H9 (cell line): ENCODE measurements at regions not wholly inside any gene's neighbourhood (a gene's known extent, or its start where the extent isn't known, plus 50 kb on each side); places are given as distances from the start of the nearest gene placed in this dataset.

ENCODE experiments used
- DNase-seq: peaks from one replicate; pipeline ENCODE4 v3.0.0-alpha.2; 2017
- H2AFZ ChIP-seq: one replicate; pipeline ENCODE4 v1.6.1; 2013; ENCODE audit warnings: mild to moderate bottlenecking, low read length, control low read depth, moderate library complexity
- H2AK5ac ChIP-seq: 2 replicates; pipeline ENCODE4 v1.6.1; 2013; ENCODE audit warnings: low read length, control low read depth, mixed read lengths; ENCODE audit not compliant: insufficient read length
- H2BK120ac ChIP-seq: one replicate; pipeline ENCODE4 v1.6.1; 2013; ENCODE audit warnings: low read depth, mild to moderate bottlenecking, low read length, control low read depth, inconsistent platforms; ENCODE audit not compliant: poor library complexity, severe bottlenecking
- H2BK12ac ChIP-seq: 2 replicates; pipeline ENCODE4 v1.6.1; 2013; ENCODE audit warnings: low read length, control low read depth, mixed read lengths, low read depth; ENCODE audit not compliant: insufficient read length
- H2BK15ac ChIP-seq: 2 replicates; pipeline ENCODE4 v1.6.1; 2013; ENCODE audit warnings: low read depth, low read length, control low read depth
- H2BK20ac ChIP-seq: one replicate; pipeline ENCODE4 v1.6.1; 2013; ENCODE audit warnings: low read depth, mild to moderate bottlenecking, low read length, control low read depth, inconsistent platforms; ENCODE audit not compliant: poor library complexity, severe bottlenecking
- H2BK5ac ChIP-seq: 2 replicates; pipeline ENCODE4 v1.6.1; 2013; ENCODE audit warnings: low read length, control low read depth, mixed read lengths; ENCODE audit not compliant: insufficient read length
- H3K14ac ChIP-seq: 2 replicates; pipeline ENCODE4 v1.6.1; 2013; ENCODE audit warnings: low read length, control low read depth; ENCODE audit not compliant: insufficient read depth
- H3K18ac ChIP-seq: 2 replicates; pipeline ENCODE4 v1.6.1; 2013; ENCODE audit warnings: low read depth, mild to moderate bottlenecking, mixed read lengths, low read length, control low read depth; ENCODE audit not compliant: insufficient read length
- H3K23ac ChIP-seq: 2 replicates; pipeline ENCODE4 v1.6.1; 2013; ENCODE audit warnings: low read length, control low read depth, mixed read lengths, low read depth; ENCODE audit not compliant: insufficient read length
- H3K23me2 ChIP-seq: 2 replicates; pipeline ENCODE4 v1.6.1; 2013; ENCODE audit warnings: low read depth, mild to moderate bottlenecking, mixed read lengths, low read length, control low read depth; ENCODE audit not compliant: insufficient read length, poor library complexity, severe bottlenecking
- H3K27ac ChIP-seq: 2 replicates; pipeline ENCODE4 v1.5.1; 2013; ENCODE audit warnings: low read length, control low read depth, mixed read lengths, low read depth; ENCODE audit not compliant: insufficient read length
- H3K27me3 ChIP-seq: 2 replicates; pipeline ENCODE4 v1.6.1; 2013; ENCODE audit warnings: low read length, control low read depth, inconsistent platforms; ENCODE audit not compliant: insufficient read depth
- H3K4ac ChIP-seq: 2 replicates; pipeline ENCODE4 v1.6.1; 2013; ENCODE audit warnings: low read depth, mild to moderate bottlenecking, control low read depth, inconsistent platforms, low read length, moderate library complexity
- H3K4me1 ChIP-seq: 2 replicates; pipeline ENCODE4 v1.6.1; 2013; ENCODE audit warnings: low read length, control low read depth, inconsistent platforms; ENCODE audit not compliant: insufficient read depth
- H3K4me2 ChIP-seq: 2 replicates; pipeline ENCODE4 v1.6.1; 2013; ENCODE audit warnings: low read length, control low read depth, mixed read lengths; ENCODE audit not compliant: insufficient read length, insufficient read depth
- H3K56ac ChIP-seq: 2 replicates; pipeline ENCODE4 v1.6.1; 2013; ENCODE audit warnings: low read depth, mild to moderate bottlenecking, mixed read lengths, low read length, control low read depth; ENCODE audit not compliant: insufficient read length
- H3K79me1 ChIP-seq: 2 replicates; pipeline ENCODE4 v1.6.1; 2013; ENCODE audit warnings: low read depth, mild to moderate bottlenecking, moderate library complexity, low read length, control low read depth, inconsistent platforms; ENCODE audit not compliant: insufficient read depth, poor library complexity, severe bottlenecking
- H3K79me2 ChIP-seq: 2 replicates; pipeline ENCODE4 v1.6.1; 2013; ENCODE audit warnings: low read length, control low read depth, inconsistent platforms; ENCODE audit not compliant: insufficient read depth
- H3K9ac ChIP-seq: 2 replicates; pipeline ENCODE4 v1.6.1; 2013; ENCODE audit warnings: low read length, control low read depth, mixed read lengths; ENCODE audit not compliant: insufficient read length; ENCODE audit errors: extremely low read depth
- H3K9me3 ChIP-seq: one replicate; pipeline ENCODE4 v1.6.1; 2013; ENCODE audit warnings: low read depth, low read length, inconsistent platforms; ENCODE audit not compliant: control insufficient read depth
- H3T11ph ChIP-seq: one replicate; pipeline ENCODE4 v1.6.1; 2013; ENCODE audit warnings: mild to moderate bottlenecking, low read length, control low read depth, inconsistent platforms
- H4K20me1 ChIP-seq: one replicate; pipeline ENCODE4 v1.6.1; 2013; ENCODE audit not compliant: control insufficient read depth, insufficient read length, insufficient read depth
- H4K5ac ChIP-seq: 2 replicates; pipeline ENCODE4 v1.6.1; 2013; ENCODE audit warnings: low read depth, mild to moderate bottlenecking, mixed read lengths, low read length, control low read depth; ENCODE audit not compliant: insufficient read length
- H4K8ac ChIP-seq: replicated peaks from 2 replicates; pipeline ENCODE4 v1.6.1; 2013; ENCODE audit warnings: low read length, control low read depth, mixed read lengths, low read depth; ENCODE audit not compliant: insufficient read length
- H4K91ac ChIP-seq: 2 replicates; pipeline ENCODE4 v1.6.1; 2013; ENCODE audit warnings: low read depth, mild to moderate bottlenecking, moderate library complexity, mixed read lengths, low read length, control low read depth; ENCODE audit not compliant: insufficient read length
- H3K27ac Mint-ChIP-seq, 3 experiments: 2 replicates in 2 of 3; 3 replicates in 1 of 3; pipeline ENCODE4 v1.8.0; 2020 to 2021; ENCODE audit warnings: mixed read lengths in 3 of 3, mild to moderate bottlenecking in 1 of 3, moderate library complexity in 1 of 3
- H3K27me3 Mint-ChIP-seq: 2 replicates; pipeline ENCODE4 v1.8.0; 2021; ENCODE audit warnings: low read depth, mild to moderate bottlenecking, moderate library complexity, mixed read lengths
- H3K36me3 Mint-ChIP-seq, 3 experiments: 2 replicates in 2 of 3; 3 replicates in 1 of 3; pipeline ENCODE4 v1.8.0; 2020 to 2021; ENCODE audit warnings: low read depth in 3 of 3, mixed read lengths in 3 of 3; ENCODE audit not compliant: insufficient read depth in 1 of 3
- H3K4me1 Mint-ChIP-seq, 2 experiments: 2 replicates each; pipeline ENCODE4 v1.8.0; 2020; ENCODE audit warnings: mixed read lengths in 2 of 2
- H3K4me3 Mint-ChIP-seq, 2 experiments: 2 replicates in 1 of 2; 3 replicates in 1 of 2; pipeline ENCODE4 v1.8.0; 2020 to 2021; ENCODE audit warnings: mild to moderate bottlenecking in 2 of 2, mixed read lengths in 2 of 2, moderate library complexity in 1 of 2
- H3K9me3 Mint-ChIP-seq, 2 experiments: 2 replicates in 1 of 2; 3 replicates in 1 of 2; pipeline ENCODE4 v1.8.0; 2020; ENCODE audit warnings: mild to moderate bottlenecking in 2 of 2, mixed read lengths in 2 of 2, moderate library complexity in 1 of 2
- WGBS: extraction: QIAGEN DNeasy Blood & Tissue Kit; methylation state at CpG from one replicate; pipeline ENCODE4 v1.1.7; 2013; ENCODE audit warnings: missing lambda C conversion rate, low lambda C conversion rate, mixed read lengths; ENCODE audit not compliant: insufficient read length; ENCODE audit errors: extremely low coverage; 5-methylcytosine and 5-hydroxymethylcytosine counted together
- TF ChIP-seq, protein P1 (sequence below): fragments of 200-600 bp; sonication (generic); conservative IDR thresholded peaks from 3 replicates; pipeline ENCODE4 v1.8.0; 2021; ENCODE audit warnings: antibody characterized with exemption, mild to moderate bottlenecking

DNA sequence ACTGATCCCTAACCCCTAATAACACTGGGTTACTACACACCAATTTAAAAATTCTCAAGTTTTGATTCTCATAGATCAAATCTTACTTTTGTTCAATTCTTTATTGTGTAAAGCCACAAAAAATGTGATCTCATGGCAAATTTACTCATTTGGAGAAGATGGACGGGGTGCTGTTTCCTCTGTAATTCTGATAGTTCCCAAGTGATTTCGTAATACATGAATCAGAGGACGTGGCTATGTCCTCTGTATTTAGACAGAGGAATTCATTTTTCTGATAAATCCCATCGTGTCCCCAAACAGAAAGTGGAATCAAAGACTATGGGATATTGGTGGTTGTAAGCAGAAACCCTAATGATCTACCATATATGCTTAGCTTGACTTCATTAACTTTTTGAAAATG is 76.6 kb upstream of the GNG2 start:
- Histone ChIP-seq H3K4me1 (no peaks in the 10 kb centered on the region), H2BK12ac (no peak overlapping the region), H4K5ac (no peak overlapping the region), H3K79me2 (no peaks in the 10 kb centered on the region), H3K9me3 (no peaks in the 10 kb centered on the region), H3K4ac (no peak overlapping the region), H3K18ac (no peak overlapping the region), H2BK5ac (no peak overlapping the region), H3K4me2 (no peak overlapping the region), H4K8ac (no peak overlapping the region), H3K79me1 (no peaks in the 10 kb centered on the region), H3K27ac (no peak overlapping the region), H2AFZ (no peak overlapping the region), H3K56ac (no peak overlapping the region), H3K9ac (no peak overlapping the region), H2BK20ac (no peak overlapping the region), H3T11ph (no peak overlapping the region), H3K14ac (no peak overlapping the region), H2BK15ac (no peak overlapping the region), H4K20me1 (no peaks in the 10 kb centered on the region), H3K23ac (no peak overlapping the region), H3K23me2 (no peaks in the 10 kb centered on the region), H2BK120ac (no peak overlapping the region), H4K91ac (no peak overlapping the region), H2AK5ac (no peak overlapping the region), H3K27me3 (no peaks in the 10 kb centered on the region)
- H3K27ac Mint-ChIP-seq: no peak overlapping the region
- DNase-seq: no peak
- peaks cover 4 to 6% of the 10 kb centered on the region in 2 experiments; a peak in 3 of 4 replicates for H3K4me1 Mint-ChIP-seq
- H3K9me3 Mint-ChIP-seq: peaks cover 16 to 18% of the 10 kb centered on the region in 2 experiments
- no peak overlapping the region for H3K4me3 Mint-ChIP-seq
- H3K36me3 Mint-ChIP-seq: peaks cover 11 to 15% (median 12%) of the 10 kb centered on the region in 3 experiments
- peaks cover 12% of the 10 kb centered on the region for H3K27me3 Mint-ChIP-seq
- WGBS: no CpG with 5 or more reads among the region's 4 CpGs
- TF ChIP-seq, protein P1, sequence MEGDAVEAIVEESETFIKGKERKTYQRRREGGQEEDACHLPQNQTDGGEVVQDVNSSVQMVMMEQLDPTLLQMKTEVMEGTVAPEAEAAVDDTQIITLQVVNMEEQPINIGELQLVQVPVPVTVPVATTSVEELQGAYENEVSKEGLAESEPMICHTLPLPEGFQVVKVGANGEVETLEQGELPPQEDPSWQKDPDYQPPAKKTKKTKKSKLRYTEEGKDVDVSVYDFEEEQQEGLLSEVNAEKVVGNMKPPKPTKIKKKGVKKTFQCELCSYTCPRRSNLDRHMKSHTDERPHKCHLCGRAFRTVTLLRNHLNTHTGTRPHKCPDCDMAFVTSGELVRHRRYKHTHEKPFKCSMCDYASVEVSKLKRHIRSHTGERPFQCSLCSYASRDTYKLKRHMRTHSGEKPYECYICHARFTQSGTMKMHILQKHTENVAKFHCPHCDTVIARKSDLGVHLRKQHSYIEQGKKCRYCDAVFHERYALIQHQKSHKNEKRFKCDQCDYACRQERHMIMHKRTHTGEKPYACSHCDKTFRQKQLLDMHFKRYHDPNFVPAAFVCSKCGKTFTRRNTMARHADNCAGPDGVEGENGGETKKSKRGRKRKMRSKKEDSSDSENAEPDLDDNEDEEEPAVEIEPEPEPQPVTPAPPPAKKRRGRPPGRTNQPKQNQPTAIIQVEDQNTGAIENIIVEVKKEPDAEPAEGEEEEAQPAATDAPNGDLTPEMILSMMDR: no peak
